HL-60 (cell line): ENCODE measurements at regions not wholly inside any gene's neighbourhood (a gene's known extent, or its start where the extent isn't known, plus 50 kb on each side); places are given as distances from the start of the nearest gene placed in this dataset.

ENCODE experiments used
- DNase-seq, 2 experiments: peaks; one replicate each; pipeline ENCODE4 v3.0.0-alpha.2; 2010 to 2020; ENCODE audit warnings: low read depth in 1 of 2, low spot score in 1 of 2
- H3K27ac ChIP-seq: fragments of 250-450 bp; sonication (Bioruptor Pico); replicated peaks from 2 replicates; pipeline ENCODE4 v1.5.1; 2020; ENCODE audit warnings: mild to moderate bottlenecking, moderate library complexity
- H3K27me3 ChIP-seq: fragments of 250-450 bp; sonication (Bioruptor Pico); 2 replicates; pipeline ENCODE4 v1.5.1; 2021; ENCODE audit warnings: mild to moderate bottlenecking, moderate library complexity; ENCODE audit not compliant: insufficient read depth, poor library complexity, severe bottlenecking
- H3K4me3 ChIP-seq: replicated peaks from 2 replicates; pipeline ENCODE4 v1.5.1; 2011; ENCODE audit warnings: mild to moderate bottlenecking, control low read depth, low read length; ENCODE audit not compliant: insufficient read depth
- GABPA ChIP-seq: IDR thresholded peaks from 2 replicates; pipeline ENCODE4 v1.6.1; 2012; ENCODE audit warnings: low read depth
- POLR2AphosphoS5 ChIP-seq: IDR thresholded peaks from 2 replicates; pipeline ENCODE4 v1.6.1; 2012; ENCODE audit warnings: low read depth
- SPI1 ChIP-seq: IDR thresholded peaks from 2 replicates; pipeline ENCODE4 v1.6.1; 2012; ENCODE audit warnings: low read depth, mild to moderate bottlenecking, borderline replicate concordance
- TF ChIP-seq, protein P1 (sequence below): IDR thresholded peaks from one replicate; pipeline ENCODE4 v1.5.1; 2011; ENCODE audit warnings: low read length, control low read depth, inconsistent platforms; ENCODE audit not compliant: insufficient read depth
- TF ChIP-seq, protein P2 (sequence below): IDR thresholded peaks from 2 replicates; pipeline ENCODE4 v1.6.1; 2012; ENCODE audit warnings: low read depth; ENCODE audit not compliant: insufficient replicate concordance

GRCh38 chr18:79597831-79598632 is 81.6 kb upstream of the CTDP1 start:
- no peaks in the 10 kb centered on the region for H3K27me3 ChIP-seq

GRCh38 chr18:79598633-79599175 is 80.9 kb upstream of the CTDP1 start:
- TF ChIP-seq GABPA, result no peak
- TF ChIP-seq, protein P1, sequence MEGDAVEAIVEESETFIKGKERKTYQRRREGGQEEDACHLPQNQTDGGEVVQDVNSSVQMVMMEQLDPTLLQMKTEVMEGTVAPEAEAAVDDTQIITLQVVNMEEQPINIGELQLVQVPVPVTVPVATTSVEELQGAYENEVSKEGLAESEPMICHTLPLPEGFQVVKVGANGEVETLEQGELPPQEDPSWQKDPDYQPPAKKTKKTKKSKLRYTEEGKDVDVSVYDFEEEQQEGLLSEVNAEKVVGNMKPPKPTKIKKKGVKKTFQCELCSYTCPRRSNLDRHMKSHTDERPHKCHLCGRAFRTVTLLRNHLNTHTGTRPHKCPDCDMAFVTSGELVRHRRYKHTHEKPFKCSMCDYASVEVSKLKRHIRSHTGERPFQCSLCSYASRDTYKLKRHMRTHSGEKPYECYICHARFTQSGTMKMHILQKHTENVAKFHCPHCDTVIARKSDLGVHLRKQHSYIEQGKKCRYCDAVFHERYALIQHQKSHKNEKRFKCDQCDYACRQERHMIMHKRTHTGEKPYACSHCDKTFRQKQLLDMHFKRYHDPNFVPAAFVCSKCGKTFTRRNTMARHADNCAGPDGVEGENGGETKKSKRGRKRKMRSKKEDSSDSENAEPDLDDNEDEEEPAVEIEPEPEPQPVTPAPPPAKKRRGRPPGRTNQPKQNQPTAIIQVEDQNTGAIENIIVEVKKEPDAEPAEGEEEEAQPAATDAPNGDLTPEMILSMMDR, result no peak
- Histone ChIP-seq H3K4me3 (no peak overlapping the region), H3K27ac (no peak overlapping the region), H3K27me3 (no peaks in the 10 kb centered on the region)
- no peak for DNase-seq

More at GRCh38 chr18:79597831-79598632, 81.6 kb upstream of the CTDP1 start:
- Histone ChIP-seq H3K4me3 (no peak overlapping the region), H3K27ac (no peak overlapping the region)
- no peak for DNase-seq
- TF ChIP-seq POLR2AphosphoS5 (no peak), GABPA (no peak), SPI1 (no peak)
- TF ChIP-seq, protein P2, sequence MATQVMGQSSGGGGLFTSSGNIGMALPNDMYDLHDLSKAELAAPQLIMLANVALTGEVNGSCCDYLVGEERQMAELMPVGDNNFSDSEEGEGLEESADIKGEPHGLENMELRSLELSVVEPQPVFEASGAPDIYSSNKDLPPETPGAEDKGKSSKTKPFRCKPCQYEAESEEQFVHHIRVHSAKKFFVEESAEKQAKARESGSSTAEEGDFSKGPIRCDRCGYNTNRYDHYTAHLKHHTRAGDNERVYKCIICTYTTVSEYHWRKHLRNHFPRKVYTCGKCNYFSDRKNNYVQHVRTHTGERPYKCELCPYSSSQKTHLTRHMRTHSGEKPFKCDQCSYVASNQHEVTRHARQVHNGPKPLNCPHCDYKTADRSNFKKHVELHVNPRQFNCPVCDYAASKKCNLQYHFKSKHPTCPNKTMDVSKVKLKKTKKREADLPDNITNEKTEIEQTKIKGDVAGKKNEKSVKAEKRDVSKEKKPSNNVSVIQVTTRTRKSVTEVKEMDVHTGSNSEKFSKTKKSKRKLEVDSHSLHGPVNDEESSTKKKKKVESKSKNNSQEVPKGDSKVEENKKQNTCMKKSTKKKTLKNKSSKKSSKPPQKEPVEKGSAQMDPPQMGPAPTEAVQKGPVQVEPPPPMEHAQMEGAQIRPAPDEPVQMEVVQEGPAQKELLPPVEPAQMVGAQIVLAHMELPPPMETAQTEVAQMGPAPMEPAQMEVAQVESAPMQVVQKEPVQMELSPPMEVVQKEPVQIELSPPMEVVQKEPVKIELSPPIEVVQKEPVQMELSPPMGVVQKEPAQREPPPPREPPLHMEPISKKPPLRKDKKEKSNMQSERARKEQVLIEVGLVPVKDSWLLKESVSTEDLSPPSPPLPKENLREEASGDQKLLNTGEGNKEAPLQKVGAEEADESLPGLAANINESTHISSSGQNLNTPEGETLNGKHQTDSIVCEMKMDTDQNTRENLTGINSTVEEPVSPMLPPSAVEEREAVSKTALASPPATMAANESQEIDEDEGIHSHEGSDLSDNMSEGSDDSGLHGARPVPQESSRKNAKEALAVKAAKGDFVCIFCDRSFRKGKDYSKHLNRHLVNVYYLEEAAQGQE, result no peak
- TF ChIP-seq, protein P1, result no peak

- DNase-seq, result no peak
These were observed 80.1 kb upstream of the CTDP1 start for GRCh38 chr18:79599441-79599931.

GRCh38 chr18:79600141-79600540 is 79.5 kb upstream of the CTDP1 start:
- DNase-seq, result no peak
- Histone ChIP-seq H3K27ac (no peak overlapping the region), H3K4me3 (no peak overlapping the region), H3K27me3 (no peaks in the 10 kb centered on the region)
- TF ChIP-seq GABPA (no peak), POLR2AphosphoS5 (no peak), SPI1 (no peak)
- TF ChIP-seq, protein P2, result no peak
- TF ChIP-seq, protein P1, result no peak

More at GRCh38 chr18:79599441-79599931, 80.1 kb upstream of the CTDP1 start:
- Histone ChIP-seq H3K27me3 (no peaks in the 10 kb centered on the region), H3K27ac (no peak overlapping the region), H3K4me3 (no peak overlapping the region)
- TF ChIP-seq SPI1 (no peak), POLR2AphosphoS5 (no peak)
- TF ChIP-seq, protein P1, result no peak
